K562 (cell line): ENCODE measurements at regions not wholly inside any gene's neighbourhood (a gene's known extent, or its start where the extent isn't known, plus 50 kb on each side); places are given as distances from the start of the nearest gene placed in this dataset.

Source experiments
- BACH1 ChIP-seq: fragments of 200-800 bp; sonication (Bioruptor generic); IDR thresholded peaks from 2 replicates; pipeline ENCODE4 v1.6.1; 2016; ENCODE audit warnings: missing genetic modification characterization, missing compliant biosample characterization
- BCL6 ChIP-seq: fragments of 250-450 bp; sonication (Bioruptor Pico); IDR thresholded peaks from 2 replicates; pipeline ENCODE4 v1.4.0; 2020
- EZH2 ChIP-seq: IDR thresholded peaks from 2 replicates; pipeline ENCODE4 v1.6.1; 2012; ENCODE audit warnings: low read depth, mild to moderate bottlenecking, inconsistent platforms, low read length, borderline replicate concordance
- POLR2A ChIP-seq: fragments of 450-650 bp; conservative IDR thresholded peaks from 2 replicates; pipeline ENCODE4 v1.6.1; 2016
- U2AF1 ChIP-seq: fragments of 200-400 bp; formaldehyde crosslinking; optimal IDR thresholded peaks from 2 replicates; pipeline ENCODE3; 2017; ENCODE audit warnings: mild to moderate bottlenecking, low read depth, low read length, moderate library complexity
- ZNF324 ChIP-seq: fragments of 250-450 bp; sonication (Bioruptor Pico); IDR thresholded peaks from 2 replicates; pipeline ENCODE4 v1.4.0; 2020; ENCODE audit warnings: mild to moderate bottlenecking
- TF ChIP-seq, protein P1 (sequence below), 3 experiments: IDR thresholded peaks in 2 of 3; conservative IDR thresholded peaks in 1 of 3; 2 replicates each; pipeline ENCODE4 v1.5.1; 2011 to 2012; ENCODE audit warnings: low read length in 3 of 3, mild to moderate bottlenecking in 3 of 3, control low read depth in 2 of 3, improper control_type of control experiment in 1 of 3, inconsistent platforms in 1 of 3, low read depth in 1 of 3, mixed read lengths in 1 of 3, moderate library complexity in 1 of 3; ENCODE audit not compliant: insufficient read depth in 2 of 3
- TF ChIP-seq, protein P2 (sequence below): sonication (generic); formaldehyde crosslinking; IDR thresholded peaks from 2 replicates; pipeline ENCODE4 v1.9.0; 2022; ENCODE audit warnings: mild to moderate bottlenecking, missing genetic modification reagents
- TF ChIP-seq, protein P3 (sequence below): sonication (generic); formaldehyde crosslinking; IDR thresholded peaks from 2 replicates; pipeline ENCODE4 v1.8.1; 2023; ENCODE audit warnings: mild to moderate bottlenecking, missing genetic modification reagents
- TF ChIP-seq, protein P4 (sequence below): IDR thresholded peaks from 3 replicates; pipeline ENCODE4 v1.6.1; 2011; ENCODE audit warnings: borderline replicate concordance, mild to moderate bottlenecking; ENCODE audit not compliant: insufficient read length, insufficient read depth
- TF ChIP-seq, protein P5 (sequence below): sonication (generic); formaldehyde crosslinking; IDR thresholded peaks from 2 replicates; pipeline ENCODE4 v1.8.1; 2023; ENCODE audit warnings: mild to moderate bottlenecking, missing genetic modification reagents
- TF ChIP-seq, protein P6 (sequence below): fragments of 250-450 bp; sonication (Bioruptor Pico); IDR thresholded peaks from 2 replicates; pipeline ENCODE4 v1.5.0; 2022; ENCODE audit warnings: mild to moderate bottlenecking

DNA sequence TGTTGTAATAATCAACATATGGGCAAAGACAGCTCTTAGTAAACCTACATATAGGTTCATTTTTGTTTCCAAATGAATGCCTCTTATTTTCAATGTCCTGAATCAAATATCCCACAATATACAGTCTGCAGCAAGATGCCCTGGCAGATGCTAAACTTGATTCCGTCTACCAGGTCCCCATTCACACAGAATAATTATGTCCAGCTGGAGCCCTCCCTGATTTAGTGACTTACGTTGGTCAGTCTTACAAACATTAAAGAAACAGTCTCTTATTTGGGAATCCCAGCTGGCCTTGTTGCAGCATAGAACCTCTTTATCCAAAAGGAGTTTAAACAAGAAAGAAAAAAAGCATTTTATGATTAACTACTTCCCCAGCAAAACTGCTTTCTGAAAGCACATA is 82.7 kb upstream of the BMP4 start:
- TF ChIP-seq U2AF1 (no peak), POLR2A (no peak), BCL6 (CRISPR knock-in tag) (no peak), BACH1 (no peak), EZH2 (no peak), ZNF324 (no peak)
- TF ChIP-seq, protein P1, sequence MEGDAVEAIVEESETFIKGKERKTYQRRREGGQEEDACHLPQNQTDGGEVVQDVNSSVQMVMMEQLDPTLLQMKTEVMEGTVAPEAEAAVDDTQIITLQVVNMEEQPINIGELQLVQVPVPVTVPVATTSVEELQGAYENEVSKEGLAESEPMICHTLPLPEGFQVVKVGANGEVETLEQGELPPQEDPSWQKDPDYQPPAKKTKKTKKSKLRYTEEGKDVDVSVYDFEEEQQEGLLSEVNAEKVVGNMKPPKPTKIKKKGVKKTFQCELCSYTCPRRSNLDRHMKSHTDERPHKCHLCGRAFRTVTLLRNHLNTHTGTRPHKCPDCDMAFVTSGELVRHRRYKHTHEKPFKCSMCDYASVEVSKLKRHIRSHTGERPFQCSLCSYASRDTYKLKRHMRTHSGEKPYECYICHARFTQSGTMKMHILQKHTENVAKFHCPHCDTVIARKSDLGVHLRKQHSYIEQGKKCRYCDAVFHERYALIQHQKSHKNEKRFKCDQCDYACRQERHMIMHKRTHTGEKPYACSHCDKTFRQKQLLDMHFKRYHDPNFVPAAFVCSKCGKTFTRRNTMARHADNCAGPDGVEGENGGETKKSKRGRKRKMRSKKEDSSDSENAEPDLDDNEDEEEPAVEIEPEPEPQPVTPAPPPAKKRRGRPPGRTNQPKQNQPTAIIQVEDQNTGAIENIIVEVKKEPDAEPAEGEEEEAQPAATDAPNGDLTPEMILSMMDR (IDR thresholded peaks at IDR 0.05 in 2 of 3, conservative IDR thresholded peaks at IDR 0.05 in 1 of 3; ENCODE audit: insufficient read depth in 2 of 3, low read depth in 1 of 3, low read length in 3 of 3) = no peak
- TF ChIP-seq, protein P2, sequence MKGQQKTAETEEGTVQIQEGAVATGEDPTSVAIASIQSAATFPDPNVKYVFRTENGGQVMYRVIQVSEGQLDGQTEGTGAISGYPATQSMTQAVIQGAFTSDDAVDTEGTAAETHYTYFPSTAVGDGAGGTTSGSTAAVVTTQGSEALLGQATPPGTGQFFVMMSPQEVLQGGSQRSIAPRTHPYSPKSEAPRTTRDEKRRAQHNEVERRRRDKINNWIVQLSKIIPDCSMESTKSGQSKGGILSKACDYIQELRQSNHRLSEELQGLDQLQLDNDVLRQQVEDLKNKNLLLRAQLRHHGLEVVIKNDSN = no peak
- TF ChIP-seq, protein P3, sequence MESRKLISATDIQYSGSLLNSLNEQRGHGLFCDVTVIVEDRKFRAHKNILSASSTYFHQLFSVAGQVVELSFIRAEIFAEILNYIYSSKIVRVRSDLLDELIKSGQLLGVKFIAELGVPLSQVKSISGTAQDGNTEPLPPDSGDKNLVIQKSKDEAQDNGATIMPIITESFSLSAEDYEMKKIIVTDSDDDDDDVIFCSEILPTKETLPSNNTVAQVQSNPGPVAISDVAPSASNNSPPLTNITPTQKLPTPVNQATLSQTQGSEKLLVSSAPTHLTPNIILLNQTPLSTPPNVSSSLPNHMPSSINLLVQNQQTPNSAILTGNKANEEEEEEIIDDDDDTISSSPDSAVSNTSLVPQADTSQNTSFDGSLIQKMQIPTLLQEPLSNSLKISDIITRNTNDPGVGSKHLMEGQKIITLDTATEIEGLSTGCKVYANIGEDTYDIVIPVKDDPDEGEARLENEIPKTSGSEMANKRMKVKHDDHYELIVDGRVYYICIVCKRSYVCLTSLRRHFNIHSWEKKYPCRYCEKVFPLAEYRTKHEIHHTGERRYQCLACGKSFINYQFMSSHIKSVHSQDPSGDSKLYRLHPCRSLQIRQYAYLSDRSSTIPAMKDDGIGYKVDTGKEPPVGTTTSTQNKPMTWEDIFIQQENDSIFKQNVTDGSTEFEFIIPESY (CRISPR knock-in tag) = no peak
- TF ChIP-seq, protein P4, sequence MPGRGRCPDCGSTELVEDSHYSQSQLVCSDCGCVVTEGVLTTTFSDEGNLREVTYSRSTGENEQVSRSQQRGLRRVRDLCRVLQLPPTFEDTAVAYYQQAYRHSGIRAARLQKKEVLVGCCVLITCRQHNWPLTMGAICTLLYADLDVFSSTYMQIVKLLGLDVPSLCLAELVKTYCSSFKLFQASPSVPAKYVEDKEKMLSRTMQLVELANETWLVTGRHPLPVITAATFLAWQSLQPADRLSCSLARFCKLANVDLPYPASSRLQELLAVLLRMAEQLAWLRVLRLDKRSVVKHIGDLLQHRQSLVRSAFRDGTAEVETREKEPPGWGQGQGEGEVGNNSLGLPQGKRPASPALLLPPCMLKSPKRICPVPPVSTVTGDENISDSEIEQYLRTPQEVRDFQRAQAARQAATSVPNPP = no peak
- TF ChIP-seq, protein P5, sequence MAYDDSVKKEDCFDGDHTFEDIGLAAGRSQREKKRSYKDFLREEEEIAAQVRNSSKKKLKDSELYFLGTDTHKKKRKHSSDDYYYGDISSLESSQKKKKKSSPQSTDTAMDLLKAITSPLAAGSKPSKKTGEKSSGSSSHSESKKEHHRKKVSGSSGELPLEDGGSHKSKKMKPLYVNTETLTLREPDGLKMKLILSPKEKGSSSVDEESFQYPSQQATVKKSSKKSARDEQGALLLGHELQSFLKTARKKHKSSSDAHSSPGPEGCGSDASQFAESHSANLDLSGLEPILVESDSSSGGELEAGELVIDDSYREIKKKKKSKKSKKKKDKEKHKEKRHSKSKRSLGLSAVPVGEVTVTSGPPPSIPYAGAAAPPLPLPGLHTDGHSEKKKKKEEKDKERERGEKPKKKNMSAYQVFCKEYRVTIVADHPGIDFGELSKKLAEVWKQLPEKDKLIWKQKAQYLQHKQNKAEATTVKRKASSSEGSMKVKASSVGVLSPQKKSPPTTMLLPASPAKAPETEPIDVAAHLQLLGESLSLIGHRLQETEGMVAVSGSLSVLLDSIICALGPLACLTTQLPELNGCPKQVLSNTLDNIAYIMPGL (CRISPR knock-in tag) = no peak
- TF ChIP-seq, protein P6, sequence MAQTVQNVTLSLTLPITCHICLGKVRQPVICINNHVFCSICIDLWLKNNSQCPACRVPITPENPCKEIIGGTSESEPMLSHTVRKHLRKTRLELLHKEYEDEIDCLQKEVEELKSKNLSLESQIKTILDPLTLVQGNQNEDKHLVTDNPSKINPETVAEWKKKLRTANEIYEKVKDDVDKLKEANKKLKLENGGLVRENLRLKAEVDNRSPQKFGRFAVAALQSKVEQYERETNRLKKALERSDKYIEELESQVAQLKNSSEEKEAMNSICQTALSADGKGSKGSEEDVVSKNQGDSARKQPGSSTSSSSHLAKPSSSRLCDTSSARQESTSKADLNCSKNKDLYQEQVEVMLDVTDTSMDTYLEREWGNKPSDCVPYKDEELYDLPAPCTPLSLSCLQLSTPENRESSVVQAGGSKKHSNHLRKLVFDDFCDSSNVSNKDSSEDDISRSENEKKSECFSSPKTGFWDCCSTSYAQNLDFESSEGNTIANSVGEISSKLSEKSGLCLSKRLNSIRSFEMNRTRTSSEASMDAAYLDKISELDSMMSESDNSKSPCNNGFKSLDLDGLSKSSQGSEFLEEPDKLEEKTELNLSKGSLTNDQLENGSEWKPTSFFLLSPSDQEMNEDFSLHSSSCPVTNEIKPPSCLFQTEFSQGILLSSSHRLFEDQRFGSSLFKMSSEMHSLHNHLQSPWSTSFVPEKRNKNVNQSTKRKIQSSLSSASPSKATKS (CRISPR knock-in tag) = no peak
